ENCODE measurements at regions not wholly inside any gene's neighbourhood (a gene's known extent, or its start where the extent isn't known, plus 50 kb on each side); places are given as distances from the start of the nearest gene placed in this dataset.

GRCh38 chr11:129281471-129282415 lies 89.6 kb upstream of the ARHGAP32 start:
- peaks cover 58% of the 10 kb centered on the region for H3K4me1 ChIP-seq (ENCODE audit: insufficient read depth)
- DNase-seq (ENCODE audit: low spot score) (no peak), ATAC-seq (no peak)
- peaks cover 18% of the 10 kb centered on the region for H3K79me2 ChIP-seq (replicated peaks; ENCODE audit: insufficient read depth)
- H3K4me1 Mint-ChIP-seq, result peaks cover 60% of the 10 kb centered on the region
- no peak overlapping the region for H3K27ac Mint-ChIP-seq
- no peak overlapping the region for H3K27ac ChIP-seq (ENCODE audit: low read depth)
- peaks cover 23% of the 10 kb centered on the region for H3K27me3 ChIP-seq (ENCODE audit: insufficient read depth)
- no peaks in the 10 kb centered on the region for H3K36me3 Mint-ChIP-seq (ENCODE audit: low read depth)
- H3K9me2 ChIP-seq (ENCODE audit: insufficient read depth), result no peaks in the 10 kb centered on the region
- peak overlapping the region; percentile 52; the same call in 1 of the 2 replicates for H2AFZ ChIP-seq
- H3K4me3 ChIP-seq, result no peak overlapping the region; the same call in 1 of the 2 replicates
- TF ChIP-seq, protein P1, sequence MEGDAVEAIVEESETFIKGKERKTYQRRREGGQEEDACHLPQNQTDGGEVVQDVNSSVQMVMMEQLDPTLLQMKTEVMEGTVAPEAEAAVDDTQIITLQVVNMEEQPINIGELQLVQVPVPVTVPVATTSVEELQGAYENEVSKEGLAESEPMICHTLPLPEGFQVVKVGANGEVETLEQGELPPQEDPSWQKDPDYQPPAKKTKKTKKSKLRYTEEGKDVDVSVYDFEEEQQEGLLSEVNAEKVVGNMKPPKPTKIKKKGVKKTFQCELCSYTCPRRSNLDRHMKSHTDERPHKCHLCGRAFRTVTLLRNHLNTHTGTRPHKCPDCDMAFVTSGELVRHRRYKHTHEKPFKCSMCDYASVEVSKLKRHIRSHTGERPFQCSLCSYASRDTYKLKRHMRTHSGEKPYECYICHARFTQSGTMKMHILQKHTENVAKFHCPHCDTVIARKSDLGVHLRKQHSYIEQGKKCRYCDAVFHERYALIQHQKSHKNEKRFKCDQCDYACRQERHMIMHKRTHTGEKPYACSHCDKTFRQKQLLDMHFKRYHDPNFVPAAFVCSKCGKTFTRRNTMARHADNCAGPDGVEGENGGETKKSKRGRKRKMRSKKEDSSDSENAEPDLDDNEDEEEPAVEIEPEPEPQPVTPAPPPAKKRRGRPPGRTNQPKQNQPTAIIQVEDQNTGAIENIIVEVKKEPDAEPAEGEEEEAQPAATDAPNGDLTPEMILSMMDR (conservative IDR thresholded peaks at IDR 0.05; ENCODE audit: low read depth in 2 of 2), result no peak
- TF ChIP-seq ZNF331 (CRISPR knock-in tag; IDR thresholded peaks at IDR 0.05; ENCODE audit: low read depth) (no peak), NANOG (IDR thresholded peaks at IDR 0.05; ENCODE audit: borderline replicate concordance) (no peak), EZH2 (IDR thresholded peaks at IDR 0.05; ENCODE audit: low read depth, unreplicated experiment) (no peak), ZNF114 (CRISPR knock-in tag; IDR thresholded peaks at IDR 0.05) (no peak), STAT1 (IDR thresholded peaks at IDR 0.05; ENCODE audit: unreplicated experiment) (no peak), POLR2AphosphoS5 (IDR thresholded peaks at IDR 0.05; ENCODE audit: low read depth) (no peak), JUNB (IDR thresholded peaks at IDR 0.05; ENCODE audit: unreplicated experiment) (no peak), REST (IDR thresholded peaks at IDR 0.05; ENCODE audit: unreplicated experiment) (no peak)
- H3K27me3 Mint-ChIP-seq (ENCODE audit: insufficient read depth, low read depth, poor library complexity), result peaks cover 10% of the 10 kb centered on the region
- peaks cover 6% of the 10 kb centered on the region for H4K20me1 ChIP-seq (replicated peaks; ENCODE audit: insufficient read depth)
- no peaks in the 10 kb centered on the region for H3K9me3 Mint-ChIP-seq
- no peak overlapping the region for H3K4me3 Mint-ChIP-seq
- H3F3A ChIP-seq (replicated peaks; ENCODE audit: low read depth), result no peaks in the 10 kb centered on the region
- H3K4me2 ChIP-seq, result peak overlapping the region; percentile 73
- H3K36me3 ChIP-seq (ENCODE audit: insufficient read depth), result no peaks in the 10 kb centered on the region

Data from GM23338 (cell line).